GM12873 (cell line): ENCODE measurements at regions not wholly inside any gene's neighbourhood (a gene's known extent, or its start where the extent isn't known, plus 50 kb on each side); places are given as distances from the start of the nearest gene placed in this dataset.

Experiments used
- TF ChIP-seq, protein P1 (sequence below): IDR thresholded peaks from 2 replicates; pipeline ENCODE4 v1.5.1; 2012; ENCODE audit warnings: low read depth, mild to moderate bottlenecking, moderate library complexity, low read length, control low read depth; ENCODE audit not compliant: insufficient read depth; ENCODE audit errors: missing control alignments

GRCh38 chr13:79155883-79156282 lies 250.2 kb downstream of the RBM26 start:
- TF ChIP-seq, protein P1, sequence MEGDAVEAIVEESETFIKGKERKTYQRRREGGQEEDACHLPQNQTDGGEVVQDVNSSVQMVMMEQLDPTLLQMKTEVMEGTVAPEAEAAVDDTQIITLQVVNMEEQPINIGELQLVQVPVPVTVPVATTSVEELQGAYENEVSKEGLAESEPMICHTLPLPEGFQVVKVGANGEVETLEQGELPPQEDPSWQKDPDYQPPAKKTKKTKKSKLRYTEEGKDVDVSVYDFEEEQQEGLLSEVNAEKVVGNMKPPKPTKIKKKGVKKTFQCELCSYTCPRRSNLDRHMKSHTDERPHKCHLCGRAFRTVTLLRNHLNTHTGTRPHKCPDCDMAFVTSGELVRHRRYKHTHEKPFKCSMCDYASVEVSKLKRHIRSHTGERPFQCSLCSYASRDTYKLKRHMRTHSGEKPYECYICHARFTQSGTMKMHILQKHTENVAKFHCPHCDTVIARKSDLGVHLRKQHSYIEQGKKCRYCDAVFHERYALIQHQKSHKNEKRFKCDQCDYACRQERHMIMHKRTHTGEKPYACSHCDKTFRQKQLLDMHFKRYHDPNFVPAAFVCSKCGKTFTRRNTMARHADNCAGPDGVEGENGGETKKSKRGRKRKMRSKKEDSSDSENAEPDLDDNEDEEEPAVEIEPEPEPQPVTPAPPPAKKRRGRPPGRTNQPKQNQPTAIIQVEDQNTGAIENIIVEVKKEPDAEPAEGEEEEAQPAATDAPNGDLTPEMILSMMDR = peak; percentile 12

DNA sequence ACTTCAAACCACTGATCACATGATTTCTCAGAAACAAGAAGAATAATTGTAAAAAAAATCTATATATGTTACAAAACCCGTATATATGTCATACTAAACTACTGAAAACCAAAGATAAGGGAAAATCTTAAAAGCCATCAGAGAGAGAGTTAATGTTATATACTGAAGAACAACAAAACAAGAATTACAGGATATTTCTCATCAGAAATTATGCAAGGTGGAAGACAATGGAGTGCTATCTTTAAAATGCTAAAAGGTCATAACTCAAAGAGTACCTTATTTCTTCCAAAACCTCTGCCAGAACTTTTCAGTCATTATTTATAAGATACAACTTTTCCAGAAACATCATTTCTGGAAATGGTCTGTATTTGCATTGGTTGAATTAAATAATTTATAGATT lies 256.8 kb downstream of the RBM26 start:
- TF ChIP-seq, protein P1 = no peak

DNA sequence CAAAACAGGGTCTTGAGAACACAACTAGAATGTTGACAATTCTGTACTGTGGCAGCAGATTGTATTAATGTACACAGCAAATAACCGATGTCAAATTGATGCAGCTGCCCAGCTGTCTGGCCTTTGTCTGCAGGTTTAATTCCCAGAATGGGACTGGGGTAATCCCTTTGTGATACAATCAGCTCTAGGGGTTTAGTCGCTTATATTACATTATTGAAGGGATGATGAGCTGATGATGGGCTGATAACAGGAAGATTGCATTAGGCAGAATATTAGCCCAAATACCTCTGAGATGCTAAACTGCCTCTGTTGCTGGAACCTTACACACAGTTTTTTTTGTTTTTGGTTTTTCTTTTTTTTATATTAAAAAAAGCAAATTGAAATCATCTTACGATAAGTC lies 265.0 kb downstream of the RBM26 start:
- TF ChIP-seq, protein P1 = no peak

GRCh38 chr13:79128158-79128557 lies 277.9 kb downstream of the RBM26 start:
- TF ChIP-seq, protein P1 = no peak

GRCh38 chr13:79126706-79127105 lies 279.3 kb downstream of the RBM26 start:
- TF ChIP-seq, protein P1 = no peak

DNA sequence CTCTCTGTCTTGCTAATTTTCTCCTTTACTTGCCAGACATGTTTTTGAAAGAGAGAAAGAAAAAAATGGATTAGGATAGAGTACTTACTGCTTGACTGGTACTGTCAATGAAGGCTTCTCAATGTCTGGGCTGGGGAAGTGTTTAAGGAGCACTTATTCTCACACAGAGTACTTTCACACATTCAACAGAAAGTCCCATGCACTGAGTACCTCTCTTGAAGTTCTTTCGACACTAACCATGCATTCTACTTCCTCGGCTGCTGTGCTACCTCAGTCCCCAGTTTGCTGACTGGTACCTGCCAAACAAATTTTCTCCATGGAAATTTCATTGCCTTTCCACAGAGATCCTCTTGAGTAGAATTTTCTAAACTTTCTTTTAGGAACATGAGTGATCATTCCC lies 281.9 kb downstream of the RBM26 start:
- TF ChIP-seq, protein P1 = no peak

- TF ChIP-seq, protein P1 = no peak
These were observed 284.8 kb downstream of the RBM26 start for GRCh38 chr13:79121286-79121685.

DNA sequence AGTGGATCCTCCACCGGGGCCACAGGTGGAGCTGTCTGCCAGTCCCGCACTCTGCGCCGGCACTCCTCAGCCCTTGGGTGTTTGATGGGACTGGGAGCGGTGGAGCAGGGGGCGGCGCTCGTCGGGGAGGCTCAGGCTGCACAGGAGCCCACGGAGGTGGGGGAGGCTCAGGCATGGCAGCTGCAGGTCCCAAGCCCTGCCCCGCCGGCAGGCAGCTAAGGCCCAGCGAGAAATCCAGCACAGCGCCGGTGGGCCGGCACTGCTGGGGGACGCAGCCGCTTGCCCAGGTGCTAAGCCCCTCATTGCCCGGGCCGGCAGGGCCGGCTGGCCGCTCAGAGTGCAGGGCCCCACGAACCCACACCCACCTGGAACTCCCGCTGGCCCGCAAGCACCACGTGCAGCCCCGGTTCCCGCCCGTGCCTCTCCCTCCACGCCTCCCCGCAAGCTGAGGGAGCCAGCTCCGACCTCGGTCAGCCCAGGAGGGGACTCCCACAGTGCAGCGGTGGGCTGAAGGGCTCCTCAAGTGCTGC lies 286.4 kb downstream of the RBM26 start:
- TF ChIP-seq, protein P1 = no peak
